ENCODE measurements at regions not wholly inside any gene's neighbourhood (a gene's known extent, or its start where the extent isn't known, plus 50 kb on each side); places are given as distances from the start of the nearest gene placed in this dataset.

- no peak overlapping the region for H3K27ac Mint-ChIP-seq
- Histone ChIP-seq H3K36me3 (ENCODE audit: insufficient read depth, low read length) (no peaks in the 10 kb centered on the region), H3K4me1 (ENCODE audit: insufficient read depth, low read length) (no peaks in the 10 kb centered on the region), H3K27ac (ENCODE audit: low read depth in 1 of 2, low read length in 2 of 2) (no peak overlapping the region), H3K9me3 (ENCODE audit: control insufficient read depth in 1 of 2, insufficient read depth in 1 of 2, low read length in 2 of 2) (no peaks in the 10 kb centered on the region), H3K4me3 (ENCODE audit: low read length) (no peak overlapping the region), H3K27me3 (ENCODE audit: control insufficient read depth in 1 of 2, insufficient read depth in 2 of 2, low read length in 2 of 2) (no peaks in the 10 kb centered on the region)
- ATAC-seq (ENCODE audit: poor library complexity) = no peak
- no peak for TF ChIP-seq CTCF (IDR thresholded peaks at IDR 0.05)
- no peaks in the 10 kb centered on the region for H3K9me3 Mint-ChIP-seq
- H3K36me3 Mint-ChIP-seq (ENCODE audit: low read depth) = no peaks in the 10 kb centered on the region
- H3K27me3 Mint-ChIP-seq = no peaks in the 10 kb centered on the region
- intact Hi-C loops (cut with DNase I, micrococcal nuclease) = no loop called here
- CTCF ChIA-PET = no interaction called here
- DNase-seq = no peak
- H3K4me3 Mint-ChIP-seq = no peak overlapping the region
- POLR2A ChIA-PET = interaction anchor here (1.3 kb wide), 1 partner anchor 10 kb away, joined by 4 read pairs; no protein-coding TSS in a partner anchor
- peaks cover 5% of the 10 kb centered on the region for H3K4me1 Mint-ChIP-seq (ENCODE audit: low read depth)
Observed at GRCh38 chr10:88081457-88082054, 218.1 kb downstream of the PTEN start.

GRCh38 chr10:88082391-88082790, 219.0 kb downstream of the PTEN start:
- intact Hi-C loops (cut with DNase I, micrococcal nuclease) = no loop called here
- no peaks in the 10 kb centered on the region for H3K27me3 Mint-ChIP-seq
- H3K36me3 Mint-ChIP-seq (ENCODE audit: low read depth) = no peaks in the 10 kb centered on the region
- Histone ChIP-seq H3K27me3 (ENCODE audit: control insufficient read depth in 1 of 2, insufficient read depth in 2 of 2, low read length in 2 of 2) (no peaks in the 10 kb centered on the region), H3K27ac (ENCODE audit: low read depth in 1 of 2, low read length in 2 of 2) (no peak overlapping the region), H3K36me3 (ENCODE audit: insufficient read depth, low read length) (no peaks in the 10 kb centered on the region), H3K4me1 (ENCODE audit: insufficient read depth, low read length) (no peaks in the 10 kb centered on the region), H3K9me3 (ENCODE audit: control insufficient read depth in 1 of 2, insufficient read depth in 1 of 2, low read length in 2 of 2) (no peaks in the 10 kb centered on the region), H3K4me3 (ENCODE audit: low read length) (no peak overlapping the region)
- TF ChIP-seq CTCF (IDR thresholded peaks at IDR 0.05) = no peak
- H3K4me1 Mint-ChIP-seq (ENCODE audit: low read depth) = peaks cover 5% of the 10 kb centered on the region
- H3K27ac Mint-ChIP-seq = no peak overlapping the region
- H3K4me3 Mint-ChIP-seq = no peak overlapping the region
- DNase-seq (no peak), ATAC-seq (ENCODE audit: poor library complexity) (no peak)
- POLR2A ChIA-PET = interaction anchor here (1.3 kb wide), 1 partner anchor 9 kb away, joined by 4 read pairs; no protein-coding TSS in a partner anchor
- CTCF ChIA-PET = interaction anchor here (0.7 kb wide), 1 partner anchor 12 kb away, joined by 3 read pairs; no protein-coding TSS in a partner anchor
- no peaks in the 10 kb centered on the region for H3K9me3 Mint-ChIP-seq

GRCh38 chr10:88082806-88083596, 219.6 kb downstream of the PTEN start:
- Histone ChIP-seq H3K9me3 (ENCODE audit: control insufficient read depth in 1 of 2, insufficient read depth in 1 of 2, low read length in 2 of 2) (no peaks in the 10 kb centered on the region), H3K4me1 (ENCODE audit: insufficient read depth, low read length) (no peaks in the 10 kb centered on the region), H3K27ac (ENCODE audit: low read depth in 1 of 2, low read length in 2 of 2) (no peak overlapping the region), H3K4me3 (ENCODE audit: low read length) (no peak overlapping the region), H3K36me3 (ENCODE audit: insufficient read depth, low read length) (no peaks in the 10 kb centered on the region), H3K27me3 (ENCODE audit: control insufficient read depth in 1 of 2, insufficient read depth in 2 of 2, low read length in 2 of 2) (no peaks in the 10 kb centered on the region)
- Mint-ChIP-seq H3K4me3 (no peak overlapping the region), H3K9me3 (no peaks in the 10 kb centered on the region), H3K4me1 (ENCODE audit: low read depth) (peaks cover 5% of the 10 kb centered on the region), H3K27ac (no peak overlapping the region), H3K36me3 (ENCODE audit: low read depth) (no peaks in the 10 kb centered on the region), H3K27me3 (no peaks in the 10 kb centered on the region)
- intact Hi-C loops (cut with DNase I, micrococcal nuclease) = no loop called here
- DNase-seq (no peak), ATAC-seq (ENCODE audit: poor library complexity) (no peak)
- CTCF ChIA-PET = no interaction called here
- POLR2A ChIA-PET = interaction anchor here (1.3 kb wide), 1 partner anchor 8 kb away, joined by 4 read pairs; no protein-coding TSS in a partner anchor
- no peak for TF ChIP-seq CTCF (IDR thresholded peaks at IDR 0.05)
